GM18499 (cell line): ENCODE measurements at regions not wholly inside any gene's neighbourhood (a gene's known extent, or its start where the extent isn't known, plus 50 kb on each side); places are given as distances from the start of the nearest gene placed in this dataset.
"Not testable (repeated sequence)": the region's sequence is repeated elsewhere in the genome, so short reads cannot be mapped to it uniquely, and the experiment has no call there.

Experiments
- ATAC-seq: cut with Tn5 transposase; IDR thresholded peaks from one replicate; pipeline ENCODE4 v1.9.1; 2021; ENCODE audit warnings: moderate number of reproducible peaks; ENCODE audit not compliant: insufficient read depth, unreplicated experiment

GRCh38 chr5:124626053-124626452 is 120.4 kb downstream of the ZNF608 start:
- no peak for ATAC-seq

- no peak for ATAC-seq
Observed at GRCh38 chr5:124623265-124623664, 123.2 kb downstream of the ZNF608 start.

GRCh38 chr5:124622851-124623250 is 123.6 kb downstream of the ZNF608 start:
- ATAC-seq, result no peak

GRCh38 chr5:124621279-124621678 is 125.2 kb downstream of the ZNF608 start:
- no peak for ATAC-seq

- no peak for ATAC-seq
Observed at GRCh38 chr5:124620743-124621142, 125.7 kb downstream of the ZNF608 start.

GRCh38 chr5:124619121-124619520 is 127.3 kb downstream of the ZNF608 start:
- no peak for ATAC-seq

- no peak for ATAC-seq
Observed at GRCh38 chr5:124617787-124618186, 128.7 kb downstream of the ZNF608 start.

GRCh38 chr5:124614836-124615385 is 131.5 kb downstream of the ZNF608 start:
- ATAC-seq, result no peak

GRCh38 chr5:124614105-124614504 is 132.3 kb downstream of the ZNF608 start:
- no peak for ATAC-seq

- ATAC-seq, result no peak
Observed at GRCh38 chr5:124613273-124613953, 133.0 kb downstream of the ZNF608 start.

GRCh38 chr5:124612023-124612422 is 134.4 kb downstream of the ZNF608 start:
- no peak for ATAC-seq

GRCh38 chr5:124611262-124611661 is 135.2 kb downstream of the ZNF608 start:
- not testable (repeated sequence) for ATAC-seq

GRCh38 chr5:124609685-124610084 is 136.8 kb downstream of the ZNF608 start:
- not testable (repeated sequence) for ATAC-seq

- ATAC-seq, result no peak
Observed at GRCh38 chr5:124606543-124606942, 139.9 kb downstream of the ZNF608 start.

- no peak for ATAC-seq
Observed at GRCh38 chr5:124606093-124606492, 140.3 kb downstream of the ZNF608 start.

- no peak for ATAC-seq
Observed at GRCh38 chr5:124605541-124605940, 140.9 kb downstream of the ZNF608 start.

- no peak for ATAC-seq
Observed at GRCh38 chr5:124604419-124604818, 142.0 kb downstream of the ZNF608 start.

- no peak for ATAC-seq
Observed at GRCh38 chr5:124602925-124603650, 143.4 kb downstream of the ZNF608 start.

GRCh38 chr5:124599028-124599973 is 147.1 kb downstream of the ZNF608 start:
- ATAC-seq, result no peak

GRCh38 chr5:124596595-124597421 is 149.6 kb downstream of the ZNF608 start:
- no peak for ATAC-seq
